HCT116 (cell line): ENCODE measurements at regions not wholly inside any gene's neighbourhood (a gene's known extent, or its start where the extent isn't known, plus 50 kb on each side); places are given as distances from the start of the nearest gene placed in this dataset.

Experiments
- ATAC-seq: fragments of 200-7000 bp; cut with Tn5 transposase; 2 replicates; pipeline ENCODE4 v1.9.1; 2020; ENCODE audit warnings: mild to moderate bottlenecking, moderate library complexity
- BruUV-seq: library from RNA; stranded (reverse); fragments of 400-500 nt; replicated peaks from 2 replicates; lab custom pipeline; 2021; lab: Mats Ljungman, UMichigan
- CTCF ChIA-PET: fragments of 300-600 bp; sonication (Branson Sonifier 250); formaldehyde crosslinking; loops from one replicate; lab custom pipeline; 2021; ENCODE audit warnings: antibody characterized with exemption; lab: Charles Lee
- POLR2A ChIA-PET: fragments of 300-600, 350-600 bp; sonication (Branson Sonifier 250); formaldehyde crosslinking; loops from one replicate; lab custom pipeline; 2021; ENCODE audit warnings: antibody characterized with exemption; lab: Charles Lee
- RAD21 ChIA-PET, 2 experiments: fragments of 300-600 bp; sonication (Branson Sonifier 250); formaldehyde crosslinking; loops; one replicate each; lab custom pipeline; 2023; ENCODE audit warnings: low total read pairs in 2 of 2; ENCODE audit not compliant: uncharacterized antibody in 2 of 2, unreplicated experiment in 2 of 2, low non-redundant PET in 1 of 2; lab: Charles Lee
- DNase-seq: peaks from one replicate; pipeline ENCODE4 v3.0.0-alpha.2; 2010; ENCODE audit warnings: low read depth, low spot score
- H2AFZ ChIP-seq: fragments of 200-600 bp; shearing (Covaris generic), sonication (generic); 2 replicates; pipeline ENCODE4 v1.6.1; 2017; ENCODE audit warnings: low read depth, mixed run types, mixed read lengths, antibody characterized with exemption, low read length; ENCODE audit not compliant: poor library complexity, severe bottlenecking
- H3K27ac ChIP-seq: 2 replicates; pipeline ENCODE4 v1.5.1; 2012; ENCODE audit warnings: low read depth, low read length
- H3K27me3 ChIP-seq: fragments of 200-600 bp; sonication (generic); 2 replicates; pipeline ENCODE4 v1.6.1; 2016; ENCODE audit warnings: mixed run types, low read length, mixed read lengths; ENCODE audit not compliant: insufficient read depth
- H3K36me3 ChIP-seq, 2 experiments: fragments of 200-500 bp in 1 of 2; fragments of 200-600 bp in 1 of 2; sonication (Bioruptor generic) in 1 of 2; sonication (generic) in 1 of 2; 2 replicates each; pipeline versions ENCODE4 v1.5.1 to v1.6.1; 2014 to 2016; ENCODE audit warnings: low read length in 2 of 2, inconsistent platforms in 1 of 2, mixed read lengths in 1 of 2, mixed run types in 1 of 2; ENCODE audit not compliant: insufficient read depth in 2 of 2, control insufficient read depth in 1 of 2
- H3K4me1 ChIP-seq, 2 experiments: fragments of 200-600 bp in 1 of 2; sonication (generic) in 1 of 2; 2 replicates each; pipeline versions ENCODE4 v1.5.1 to v1.6.1; 2012 to 2017; ENCODE audit warnings: low read length in 2 of 2, inconsistent platforms in 1 of 2, mild to moderate bottlenecking in 1 of 2, mixed read lengths in 1 of 2, mixed run types in 1 of 2, moderate library complexity in 1 of 2; ENCODE audit not compliant: insufficient read depth in 2 of 2, control insufficient read depth in 1 of 2
- H3K4me2 ChIP-seq: fragments of 200-600 bp; sonication (generic); 2 replicates; pipeline ENCODE4 v1.6.1; 2017; ENCODE audit warnings: mixed run types, low read length, mixed read lengths
- H3K4me3 ChIP-seq, 2 experiments: fragments of 200-600 bp in 1 of 2; sonication (generic) in 1 of 2; replicated peaks in 1 of 2; 2 replicates each; pipeline ENCODE4 v1.5.1; 2011 to 2016; ENCODE audit warnings: low read length in 2 of 2, control low read depth in 1 of 2, low read depth in 1 of 2, mild to moderate bottlenecking in 1 of 2, mixed read lengths in 1 of 2, mixed run types in 1 of 2
- H3K79me2 ChIP-seq: fragments of 200-600 bp; sonication (generic); 2 replicates; pipeline ENCODE4 v1.6.1; 2017; ENCODE audit warnings: mild to moderate bottlenecking, mixed run types, low read length, moderate library complexity, mixed read lengths; ENCODE audit not compliant: insufficient read depth
- H3K9ac ChIP-seq: fragments of 200-600 bp; sonication (generic); 2 replicates; pipeline ENCODE4 v1.6.1; 2016; ENCODE audit warnings: low read length, mixed read lengths
- H3K9me2 ChIP-seq: fragments of 200-600 bp; sonication (generic), shearing (Covaris generic); 2 replicates; pipeline ENCODE4 v1.6.1; 2017; ENCODE audit warnings: mixed run types, mild to moderate bottlenecking, moderate library complexity; ENCODE audit not compliant: insufficient read depth
- H3K9me3 ChIP-seq, 2 experiments: fragments of 200-500 bp in 1 of 2; fragments of 200-600 bp in 1 of 2; sonication (Bioruptor generic) in 1 of 2; sonication (generic) in 1 of 2; 2 replicates each; pipeline ENCODE4 v1.6.1; 2014 to 2017; ENCODE audit warnings: low read length in 2 of 2, mixed read lengths in 2 of 2, inconsistent platforms in 1 of 2, low read depth in 1 of 2, mild to moderate bottlenecking in 1 of 2, mixed run types in 1 of 2, moderate library complexity in 1 of 2; ENCODE audit not compliant: control insufficient read depth in 1 of 2, insufficient read depth in 1 of 2
- H4K20me1 ChIP-seq: fragments of 200-600 bp; sonication (generic), shearing (Covaris generic); 2 replicates; pipeline ENCODE4 v1.6.1; 2017; ENCODE audit warnings: mixed run types, mild to moderate bottlenecking, moderate library complexity; ENCODE audit not compliant: insufficient read depth
- CBX3 ChIP-seq: IDR thresholded peaks from 2 replicates; pipeline ENCODE4 v1.6.1; 2012; ENCODE audit warnings: low read depth
- CTCF ChIP-seq, 3 experiments: fragments of 200-600 bp in 1 of 3; sonication (generic) in 1 of 3; IDR thresholded peaks in 2 of 3; conservative IDR thresholded peaks in 1 of 3; 2 replicates each; pipeline ENCODE4 v1.5.1; 2012 to 2017; ENCODE audit warnings: low read depth in 2 of 3, low read length in 2 of 3, antibody characterized with exemption in 1 of 3, borderline replicate concordance in 1 of 3, control low read depth in 1 of 3, mild to moderate bottlenecking in 1 of 3, mixed read lengths in 1 of 3, mixed run types in 1 of 3, moderate library complexity in 1 of 3; ENCODE audit not compliant: insufficient read depth in 1 of 3
- EGR1 ChIP-seq: IDR thresholded peaks from 2 replicates; pipeline ENCODE4 v1.6.1; 2012; ENCODE audit warnings: low read depth
- ELF1 ChIP-seq: IDR thresholded peaks from 2 replicates; pipeline ENCODE4 v1.6.1; 2012; ENCODE audit warnings: low read depth, borderline replicate concordance
- EZH2 ChIP-seq: fragments of 200-600 bp; sonication (generic); IDR thresholded peaks from 2 replicates; pipeline ENCODE4 v1.6.1; 2017; ENCODE audit warnings: antibody characterized with exemption, mixed run types
- MAX ChIP-seq: IDR thresholded peaks from 2 replicates; pipeline ENCODE4 v1.6.1; 2012
- RAD21 ChIP-seq: IDR thresholded peaks from 2 replicates; pipeline ENCODE4 v1.6.1; 2012; ENCODE audit warnings: low read depth, mild to moderate bottlenecking
- SIN3A ChIP-seq: IDR thresholded peaks from 2 replicates; pipeline ENCODE4 v1.6.1; 2012; ENCODE audit warnings: low read depth
- SP1 ChIP-seq: IDR thresholded peaks from 2 replicates; pipeline ENCODE4 v1.6.1; 2012; ENCODE audit warnings: low read depth
- TCF7L2 ChIP-seq: IDR thresholded peaks from 2 replicates; pipeline ENCODE4 v1.7.0; 2011; ENCODE audit warnings: borderline replicate concordance, inconsistent platforms; ENCODE audit not compliant: insufficient read depth, insufficient read length; ENCODE audit errors: extremely low read depth
- YY1 ChIP-seq: IDR thresholded peaks from 2 replicates; pipeline ENCODE4 v1.6.1; 2011; ENCODE audit warnings: low read length, low read depth, moderate library complexity, mild to moderate bottlenecking; ENCODE audit not compliant: insufficient replicate concordance; ENCODE audit errors: extremely low read depth
- ZFX ChIP-seq: fragments of 450-650 bp; IDR thresholded peaks from 2 replicates; pipeline ENCODE4 v1.6.1; 2017
- ZNF274 ChIP-seq: fragments of 200-500 bp; sonication (Bioruptor generic); IDR thresholded peaks from 2 replicates; pipeline ENCODE4 v1.6.1; 2014; ENCODE audit warnings: mild to moderate bottlenecking, low read depth, low read length, inconsistent platforms
- intact Hi-C: fragments of 100-400 bp; cut with micrococcal nuclease; formaldehyde crosslinking; loops from 2 replicates; pipeline ENCODE4 v1.10.0; 2022
- TF ChIP-seq, protein P1 (sequence below): IDR thresholded peaks from 2 replicates; pipeline ENCODE4 v1.6.1; 2011; ENCODE audit warnings: mild to moderate bottlenecking, low read length, moderate library complexity; ENCODE audit not compliant: insufficient replicate concordance; ENCODE audit errors: extremely low read depth
- TF ChIP-seq, protein P2 (sequence below): IDR thresholded peaks from 2 replicates; pipeline ENCODE4 v1.6.1; 2012
- TF ChIP-seq, protein P3 (sequence below): IDR thresholded peaks from 2 replicates; pipeline ENCODE4 v1.6.1; 2012; ENCODE audit warnings: low read depth

- Histone ChIP-seq H3K9me3 (no peaks in the 10 kb centered on the region), H2AFZ (no peak overlapping the region), H3K36me3 (no peaks in the 10 kb centered on the region), H3K9ac (no peak overlapping the region), H3K27me3 (no peaks in the 10 kb centered on the region), H3K4me1 (peaks cover 0 to 6% of the 10 kb centered on the region in 2 experiments; a peak in 2 of 4 replicates), H3K79me2 (no peaks in the 10 kb centered on the region), H3K4me3 (no peak overlapping the region), H3K27ac (no peak overlapping the region), H3K4me2 (no peak overlapping the region), H3K9me2 (no peaks in the 10 kb centered on the region), H4K20me1 (no peaks in the 10 kb centered on the region)
- TF ChIP-seq TCF7L2 (no peak), CBX3 (no peak), MAX (no peak), RAD21 (no peak), YY1 (no peak), SIN3A (no peak), EGR1 (no peak), ZNF274 (no peak), EZH2 (no peak), SP1 (no peak), ELF1 (no peak), ZFX (no peak), CTCF (IDR thresholded peaks at IDR 0.05 in 2 of 3, conservative IDR thresholded peaks at IDR 0.05 in 1 of 3; ENCODE audit: borderline replicate concordance in 1 of 3, insufficient read depth in 1 of 3, low read depth in 2 of 3, low read length in 2 of 3) (no peak)
- TF ChIP-seq, protein P1, sequence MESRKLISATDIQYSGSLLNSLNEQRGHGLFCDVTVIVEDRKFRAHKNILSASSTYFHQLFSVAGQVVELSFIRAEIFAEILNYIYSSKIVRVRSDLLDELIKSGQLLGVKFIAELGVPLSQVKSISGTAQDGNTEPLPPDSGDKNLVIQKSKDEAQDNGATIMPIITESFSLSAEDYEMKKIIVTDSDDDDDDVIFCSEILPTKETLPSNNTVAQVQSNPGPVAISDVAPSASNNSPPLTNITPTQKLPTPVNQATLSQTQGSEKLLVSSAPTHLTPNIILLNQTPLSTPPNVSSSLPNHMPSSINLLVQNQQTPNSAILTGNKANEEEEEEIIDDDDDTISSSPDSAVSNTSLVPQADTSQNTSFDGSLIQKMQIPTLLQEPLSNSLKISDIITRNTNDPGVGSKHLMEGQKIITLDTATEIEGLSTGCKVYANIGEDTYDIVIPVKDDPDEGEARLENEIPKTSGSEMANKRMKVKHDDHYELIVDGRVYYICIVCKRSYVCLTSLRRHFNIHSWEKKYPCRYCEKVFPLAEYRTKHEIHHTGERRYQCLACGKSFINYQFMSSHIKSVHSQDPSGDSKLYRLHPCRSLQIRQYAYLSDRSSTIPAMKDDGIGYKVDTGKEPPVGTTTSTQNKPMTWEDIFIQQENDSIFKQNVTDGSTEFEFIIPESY = no peak
- TF ChIP-seq, protein P2, sequence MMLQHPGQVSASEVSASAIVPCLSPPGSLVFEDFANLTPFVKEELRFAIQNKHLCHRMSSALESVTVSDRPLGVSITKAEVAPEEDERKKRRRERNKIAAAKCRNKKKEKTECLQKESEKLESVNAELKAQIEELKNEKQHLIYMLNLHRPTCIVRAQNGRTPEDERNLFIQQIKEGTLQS = no peak
- TF ChIP-seq, protein P3, sequence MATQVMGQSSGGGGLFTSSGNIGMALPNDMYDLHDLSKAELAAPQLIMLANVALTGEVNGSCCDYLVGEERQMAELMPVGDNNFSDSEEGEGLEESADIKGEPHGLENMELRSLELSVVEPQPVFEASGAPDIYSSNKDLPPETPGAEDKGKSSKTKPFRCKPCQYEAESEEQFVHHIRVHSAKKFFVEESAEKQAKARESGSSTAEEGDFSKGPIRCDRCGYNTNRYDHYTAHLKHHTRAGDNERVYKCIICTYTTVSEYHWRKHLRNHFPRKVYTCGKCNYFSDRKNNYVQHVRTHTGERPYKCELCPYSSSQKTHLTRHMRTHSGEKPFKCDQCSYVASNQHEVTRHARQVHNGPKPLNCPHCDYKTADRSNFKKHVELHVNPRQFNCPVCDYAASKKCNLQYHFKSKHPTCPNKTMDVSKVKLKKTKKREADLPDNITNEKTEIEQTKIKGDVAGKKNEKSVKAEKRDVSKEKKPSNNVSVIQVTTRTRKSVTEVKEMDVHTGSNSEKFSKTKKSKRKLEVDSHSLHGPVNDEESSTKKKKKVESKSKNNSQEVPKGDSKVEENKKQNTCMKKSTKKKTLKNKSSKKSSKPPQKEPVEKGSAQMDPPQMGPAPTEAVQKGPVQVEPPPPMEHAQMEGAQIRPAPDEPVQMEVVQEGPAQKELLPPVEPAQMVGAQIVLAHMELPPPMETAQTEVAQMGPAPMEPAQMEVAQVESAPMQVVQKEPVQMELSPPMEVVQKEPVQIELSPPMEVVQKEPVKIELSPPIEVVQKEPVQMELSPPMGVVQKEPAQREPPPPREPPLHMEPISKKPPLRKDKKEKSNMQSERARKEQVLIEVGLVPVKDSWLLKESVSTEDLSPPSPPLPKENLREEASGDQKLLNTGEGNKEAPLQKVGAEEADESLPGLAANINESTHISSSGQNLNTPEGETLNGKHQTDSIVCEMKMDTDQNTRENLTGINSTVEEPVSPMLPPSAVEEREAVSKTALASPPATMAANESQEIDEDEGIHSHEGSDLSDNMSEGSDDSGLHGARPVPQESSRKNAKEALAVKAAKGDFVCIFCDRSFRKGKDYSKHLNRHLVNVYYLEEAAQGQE = no peak
- no peak for ATAC-seq
- ChIA-PET RAD21 (no interaction called here), CTCF (no interaction called here), POLR2A (no interaction called here)
- no TSS peak for BruUV-seq
- intact Hi-C loops = no loop called here
- no peak for DNase-seq
Measured at GRCh38 chr6:105886066-105886813, 199.9 kb upstream of the PRDM1 start.
